GM10266 (cell line): ENCODE measurements at regions not wholly inside any gene's neighbourhood (a gene's known extent, or its start where the extent isn't known, plus 50 kb on each side); places are given as distances from the start of the nearest gene placed in this dataset.

Experiments used
- DNase-seq: peaks from one replicate; pipeline ENCODE4 v3.0.0; 2012; ENCODE audit errors: extremely low spot score
- CTCF ChIP-seq: IDR thresholded peaks from 2 replicates; pipeline ENCODE4 v1.5.1; 2012; ENCODE audit warnings: mild to moderate bottlenecking, low read depth; ENCODE audit not compliant: control insufficient read depth, insufficient read depth; ENCODE audit errors: missing control alignments

GRCh38 chr9:27671636-27672035 lies 98.4 kb upstream of the C9orf72 start:
- no peak for DNase-seq

GRCh38 chr9:27672718-27673117 lies 99.4 kb upstream of the C9orf72 start:
- TF ChIP-seq CTCF: no peak
- DNase-seq: no peak

More at GRCh38 chr9:27671636-27672035, 98.4 kb upstream of the C9orf72 start:
- no peak for TF ChIP-seq CTCF

- DNase-seq: no peak
- TF ChIP-seq CTCF: no peak
These were observed 100.4 kb upstream of the C9orf72 start for GRCh38 chr9:27673641-27674040.

GRCh38 chr9:27675354-27675753 lies 102.1 kb upstream of the C9orf72 start:
- no peak for TF ChIP-seq CTCF
- no peak for DNase-seq

- TF ChIP-seq CTCF: no peak
- no peak for DNase-seq
These were observed 103.5 kb upstream of the C9orf72 start for GRCh38 chr9:27676827-27677226.

- no peak for DNase-seq
- TF ChIP-seq CTCF: no peak
These were observed 106.1 kb upstream of the C9orf72 start for GRCh38 chr9:27679338-27679737.

GRCh38 chr9:27683181-27683580 lies 109.9 kb upstream of the C9orf72 start:
- DNase-seq: no peak
- no peak for TF ChIP-seq CTCF
